H1 (cell line): ENCODE measurements at regions not wholly inside any gene's neighbourhood (a gene's known extent, or its start where the extent isn't known, plus 50 kb on each side); places are given as distances from the start of the nearest gene placed in this dataset.

ENCODE experiments used
- CTCF ChIA-PET: fragments of 300-600 bp; sonication (Branson Sonifier 250); formaldehyde crosslinking; loops from one replicate; lab custom pipeline; 2021; ENCODE audit not compliant: partially characterized antibody; lab: Charles Lee
- POLR2A ChIA-PET: fragments of 300-600 bp; sonication (Branson Sonifier 250); formaldehyde crosslinking; loops from one replicate; lab custom pipeline; 2021; ENCODE audit warnings: inconsistent platforms; ENCODE audit not compliant: partially characterized antibody; lab: Charles Lee
- DNase-seq, 2 experiments: peaks; one replicate each; pipeline versions ENCODE4 v3.0.0 to v3.0.0-alpha.2; 2010 to 2022; ENCODE audit warnings: low spot score in 2 of 2, low read depth in 1 of 2, mixed read lengths in 1 of 2
- FAIRE-seq: peaks from 2 replicates; lab custom pipeline; 2011; peaks lifted over from hg19 to GRCh38; lab: Jason Lieb, UNC
- H2AFZ ChIP-seq: 2 replicates; pipeline ENCODE4 v1.8.1; 2012; ENCODE audit warnings: low read length, inconsistent platforms
- H2AK5ac ChIP-seq: 2 replicates; pipeline ENCODE4 v1.6.1; 2013; ENCODE audit warnings: low read depth, low read length
- H2BK120ac ChIP-seq: replicated peaks from 2 replicates; pipeline ENCODE3; 2013; ENCODE audit warnings: low read depth, low read length, inconsistent platforms
- H2BK12ac ChIP-seq: 2 replicates; pipeline ENCODE4 v1.6.1; 2013; ENCODE audit warnings: low read depth, low read length
- H2BK15ac ChIP-seq: 2 replicates; pipeline ENCODE4 v1.6.1; 2013; ENCODE audit warnings: low read length
- H2BK20ac ChIP-seq: 2 replicates; pipeline ENCODE4 v1.6.1; 2013; ENCODE audit warnings: low read length
- H2BK5ac ChIP-seq: 2 replicates; pipeline ENCODE4 v1.6.1; 2013; ENCODE audit warnings: low read depth, low read length
- H3K14ac ChIP-seq: 2 replicates; pipeline ENCODE4 v1.6.1; 2013; ENCODE audit warnings: inconsistent platforms; ENCODE audit not compliant: insufficient read length
- H3K18ac ChIP-seq: 2 replicates; pipeline ENCODE4 v1.6.1; 2013; ENCODE audit warnings: low read length; ENCODE audit errors: extremely low read depth
- H3K23ac ChIP-seq: 2 replicates; pipeline ENCODE4 v1.6.1; 2013; ENCODE audit warnings: inconsistent platforms; ENCODE audit not compliant: insufficient read length
- H3K23me2 ChIP-seq: 2 replicates; pipeline ENCODE4 v1.6.1; 2013; ENCODE audit warnings: low read depth, low read length
- H3K27ac ChIP-seq: 2 replicates; pipeline ENCODE4 v1.6.1; 2011; ENCODE audit warnings: low read depth, low read length, inconsistent platforms
- H3K27me3 ChIP-seq, 4 experiments: replicated peaks in 1 of 4; 1 replicate in 1 of 4; 2 replicates in 3 of 4; pipeline versions ENCODE4 v1.6.1 to v1.8.1; 2011 to 2013; ENCODE audit warnings: low read length in 3 of 4, mild to moderate bottlenecking in 3 of 4, inconsistent platforms in 2 of 4, mixed read lengths in 2 of 4, moderate library complexity in 1 of 4; ENCODE audit not compliant: control insufficient read depth in 3 of 4, insufficient read depth in 3 of 4; ENCODE audit errors: extremely low read depth in 1 of 4
- H3K36me3 ChIP-seq, 4 experiments: 2 replicates each; pipeline versions ENCODE4 v1.6.1 to v1.8.1; 2011 to 2013; ENCODE audit warnings: mild to moderate bottlenecking in 4 of 4, low read length in 3 of 4, moderate library complexity in 2 of 4, control low read depth in 1 of 4, inconsistent platforms in 1 of 4; ENCODE audit not compliant: insufficient read depth in 4 of 4, control insufficient read depth in 2 of 4
- H3K4ac ChIP-seq: replicated peaks from 2 replicates; pipeline ENCODE3; 2013; ENCODE audit warnings: low read length, low read depth, mixed read lengths, inconsistent platforms; ENCODE audit not compliant: insufficient read length
- H3K4me1 ChIP-seq, 4 experiments: replicated peaks in 1 of 4; 1 replicate in 1 of 4; 2 replicates in 3 of 4; pipeline versions ENCODE4 v1.6.1 to v1.8.1; 2011 to 2013; ENCODE audit warnings: low read length in 3 of 4, inconsistent platforms in 2 of 4, mixed read lengths in 1 of 4; ENCODE audit not compliant: insufficient read depth in 4 of 4, control insufficient read depth in 3 of 4
- H3K4me2 ChIP-seq, 2 experiments: 2 replicates each; pipeline versions ENCODE4 v1.6.1 to v1.8.1; 2011 to 2013; ENCODE audit warnings: low read depth in 2 of 2, low read length in 2 of 2, control low read depth in 1 of 2, inconsistent platforms in 1 of 2, mild to moderate bottlenecking in 1 of 2; ENCODE audit not compliant: insufficient read depth in 1 of 2
- H3K4me3 ChIP-seq, 4 experiments: fragments of 200-600, 300-600 bp in 1 of 4; sonication (generic), shearing (Covaris generic), sonication (Bioruptor Twin) in 1 of 4; 2 replicates each; pipeline versions ENCODE4 v1.5.1 to v1.8.1; 2011 to 2016; ENCODE audit warnings: low read length in 4 of 4, low read depth in 3 of 4, control low read depth in 2 of 4, inconsistent platforms in 2 of 4, mild to moderate bottlenecking in 2 of 4, mixed read lengths in 1 of 4, moderate library complexity in 1 of 4; ENCODE audit not compliant: insufficient read depth in 2 of 4; ENCODE audit errors: extremely low read depth in 1 of 4
- H3K56ac ChIP-seq: replicated peaks from 2 replicates; pipeline ENCODE3; 2013; ENCODE audit warnings: low read depth, mild to moderate bottlenecking, mixed read lengths, low read length, inconsistent platforms; ENCODE audit not compliant: insufficient read length
- H3K79me1 ChIP-seq: 2 replicates; pipeline ENCODE4 v1.6.1; 2013; ENCODE audit warnings: low read depth, low read length, control low read depth
- H3K79me2 ChIP-seq, 2 experiments: 2 replicates each; pipeline versions ENCODE4 v1.6.1 to v1.8.1; 2012 to 2013; ENCODE audit warnings: low read length in 2 of 2, mild to moderate bottlenecking in 2 of 2, inconsistent platforms in 1 of 2; ENCODE audit not compliant: insufficient read depth in 2 of 2, control insufficient read depth in 1 of 2
- H3K9ac ChIP-seq, 4 experiments: replicated peaks in 1 of 4; 1 replicate in 1 of 4; 2 replicates in 3 of 4; pipeline versions ENCODE4 v1.6.1 to v1.8.1; 2011 to 2013; ENCODE audit warnings: low read depth in 3 of 4, low read length in 3 of 4, control low read depth in 2 of 4, mild to moderate bottlenecking in 2 of 4, moderate library complexity in 2 of 4, inconsistent platforms in 1 of 4; ENCODE audit errors: extremely low read depth in 1 of 4
- H3K9me3 ChIP-seq, 2 experiments: 2 replicates each; pipeline versions ENCODE4 v1.6.1 to v1.8.1; 2012 to 2013; ENCODE audit warnings: mild to moderate bottlenecking in 2 of 2, moderate library complexity in 2 of 2, control low read depth in 1 of 2, inconsistent platforms in 1 of 2, low read depth in 1 of 2, low read length in 1 of 2, mixed read lengths in 1 of 2; ENCODE audit not compliant: insufficient read depth in 2 of 2
- H4K20me1 ChIP-seq, 2 experiments: replicated peaks in 1 of 2; 2 replicates each; pipeline versions ENCODE3 to v1.8.1; 2011 to 2013; ENCODE audit warnings: inconsistent platforms in 2 of 2, low read length in 2 of 2, mild to moderate bottlenecking in 1 of 2; ENCODE audit not compliant: insufficient read depth in 2 of 2, control insufficient read depth in 1 of 2
- H4K5ac ChIP-seq: 2 replicates; pipeline ENCODE4 v1.6.1; 2013; ENCODE audit warnings: low read length, low read depth, mixed read lengths, inconsistent platforms; ENCODE audit not compliant: insufficient read length
- H4K8ac ChIP-seq: 2 replicates; pipeline ENCODE4 v1.8.0; 2013; ENCODE audit warnings: mild to moderate bottlenecking, moderate library complexity, low read length, inconsistent platforms; ENCODE audit not compliant: insufficient read depth; ENCODE audit errors: extremely low read depth
- H4K91ac ChIP-seq: replicated peaks from 2 replicates; pipeline ENCODE3; 2013; ENCODE audit warnings: low read length, mixed read lengths, inconsistent platforms; ENCODE audit not compliant: insufficient read length
- FOSL1 ChIP-seq: IDR thresholded peaks from 2 replicates; pipeline ENCODE4 v1.6.1; 2011; ENCODE audit warnings: mild to moderate bottlenecking, low read depth, low read length, moderate library complexity; ENCODE audit not compliant: insufficient read depth
- RAD21 ChIP-seq, 2 experiments: IDR thresholded peaks in 1 of 2; conservative IDR thresholded peaks in 1 of 2; 2 replicates each; pipeline ENCODE4 v1.6.1; 2011; ENCODE audit warnings: low read depth in 2 of 2, low read length in 2 of 2, improper control_type of control experiment in 1 of 2, inconsistent platforms in 1 of 2, mild to moderate bottlenecking in 1 of 2, moderate library complexity in 1 of 2
- WGBS, 2 experiments: shearing (Covaris generic) in 1 of 2; methylation state at CpG; one replicate each; pipeline versions ENCODE4 v1.1.6 to v1.1.7; 2013 to 2015; ENCODE audit warnings: low lambda C conversion rate in 2 of 2, mixed read lengths in 2 of 2, inconsistent platforms in 1 of 2, low coverage in 1 of 2, missing lambda C conversion rate in 1 of 2; ENCODE audit not compliant: insufficient replicate concordance in 2 of 2, insufficient coverage in 1 of 2, insufficient read length in 1 of 2; ENCODE audit errors: extremely low coverage in 1 of 2, missing lambda C conversion rate in 1 of 2; 5-methylcytosine and 5-hydroxymethylcytosine counted together
- TF ChIP-seq, protein P1 (sequence below), 3 experiments: IDR thresholded peaks; 1 replicate in 2 of 3; 2 replicates in 1 of 3; pipeline versions ENCODE4 v1.5.1 to v1.6.1; 2011; ENCODE audit warnings: low read length in 3 of 3, mild to moderate bottlenecking in 3 of 3, inconsistent platforms in 2 of 3, low read depth in 1 of 3, moderate library complexity in 1 of 3; ENCODE audit not compliant: insufficient read depth in 1 of 3; ENCODE audit errors: control extremely low read depth in 1 of 3

DNA sequence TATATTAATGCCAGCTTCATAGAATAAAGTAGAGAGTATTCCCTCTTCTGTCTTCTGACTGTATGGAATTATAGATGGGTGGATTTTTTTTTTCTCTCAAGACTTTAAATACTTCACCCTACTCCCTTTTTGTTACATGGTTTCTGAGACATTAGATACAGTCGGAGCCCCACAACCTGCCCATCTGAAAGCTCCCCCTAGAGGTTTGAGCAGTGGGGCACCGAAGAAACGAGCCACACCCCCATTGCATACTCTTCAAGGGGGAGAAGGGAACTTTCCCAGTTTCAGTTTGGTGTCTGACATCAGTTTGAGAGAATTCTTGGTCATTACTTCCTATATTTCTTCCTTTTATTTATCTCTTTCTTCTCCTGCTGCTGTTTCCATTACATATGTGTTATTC lies 437.6 kb upstream of the AGA start:
- Histone ChIP-seq H4K5ac (no peak overlapping the region), H3K4ac (no peak overlapping the region), H3K23me2 (no peaks in the 10 kb centered on the region), H3K4me1 (no peaks in the 10 kb centered on the region), H2BK5ac (no peak overlapping the region), H2AFZ (no peak overlapping the region), H4K8ac (no peak overlapping the region), H2BK20ac (no peak overlapping the region), H3K79me1 (no peaks in the 10 kb centered on the region), H3K23ac (no peak overlapping the region), H2AK5ac (no peak overlapping the region)
- TF ChIP-seq RAD21 (IDR thresholded peaks at IDR 0.05 in 1 of 2, conservative IDR thresholded peaks at IDR 0.05 in 1 of 2; ENCODE audit: low read depth in 2 of 2, low read length in 2 of 2) (peak; percentile 51 to 67), FOSL1 (no peak)
- TF ChIP-seq, protein P1, sequence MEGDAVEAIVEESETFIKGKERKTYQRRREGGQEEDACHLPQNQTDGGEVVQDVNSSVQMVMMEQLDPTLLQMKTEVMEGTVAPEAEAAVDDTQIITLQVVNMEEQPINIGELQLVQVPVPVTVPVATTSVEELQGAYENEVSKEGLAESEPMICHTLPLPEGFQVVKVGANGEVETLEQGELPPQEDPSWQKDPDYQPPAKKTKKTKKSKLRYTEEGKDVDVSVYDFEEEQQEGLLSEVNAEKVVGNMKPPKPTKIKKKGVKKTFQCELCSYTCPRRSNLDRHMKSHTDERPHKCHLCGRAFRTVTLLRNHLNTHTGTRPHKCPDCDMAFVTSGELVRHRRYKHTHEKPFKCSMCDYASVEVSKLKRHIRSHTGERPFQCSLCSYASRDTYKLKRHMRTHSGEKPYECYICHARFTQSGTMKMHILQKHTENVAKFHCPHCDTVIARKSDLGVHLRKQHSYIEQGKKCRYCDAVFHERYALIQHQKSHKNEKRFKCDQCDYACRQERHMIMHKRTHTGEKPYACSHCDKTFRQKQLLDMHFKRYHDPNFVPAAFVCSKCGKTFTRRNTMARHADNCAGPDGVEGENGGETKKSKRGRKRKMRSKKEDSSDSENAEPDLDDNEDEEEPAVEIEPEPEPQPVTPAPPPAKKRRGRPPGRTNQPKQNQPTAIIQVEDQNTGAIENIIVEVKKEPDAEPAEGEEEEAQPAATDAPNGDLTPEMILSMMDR (IDR thresholded peaks at IDR 0.05; ENCODE audit: control extremely low read depth in 1 of 3, insufficient read depth in 1 of 3, low read depth in 1 of 3, low read length in 3 of 3) = peak; percentile 55 to 65 (median 60)
- TF ChIP-seq, all 59 proteins: peak for 2
- Histone ChIP-seq H3K56ac (no peak overlapping the region), H3K4me2 (no peak overlapping the region), H2BK120ac (no peak overlapping the region), H2BK15ac (no peak overlapping the region), H3K9ac (no peak overlapping the region), H3K9me3 (no peaks in the 10 kb centered on the region), H3K27me3 (no peaks in the 10 kb centered on the region), H4K91ac (no peak overlapping the region), H4K20me1 (no peaks in the 10 kb centered on the region), H2BK12ac (no peak overlapping the region), H3K36me3 (no peaks in the 10 kb centered on the region; a peak in 1 of 8 replicates), H3K4me3 (no peak overlapping the region), H3K79me2 (no peaks in the 10 kb centered on the region), H3K18ac (no peak overlapping the region), H3K14ac (no peak overlapping the region), H3K27ac (no peak overlapping the region)
- FAIRE-seq (no peak), DNase-seq (peak; percentile 21 to 57)
- ChIA-PET CTCF (interaction anchor here (0.9 to 1.9 kb wide), 8 partner anchors 9 to 202 kb away, joined by 3 to 5 read pairs (median 4); no protein-coding TSS in a partner anchor), POLR2A (no interaction called here)
- 43% methylated on average over 3 of the region's 3 CpGs; no CpG with 5 or more reads in 1 of the 2 experiments for WGBS, 2 experiments
